HG02885 (cell line): ENCODE measurements at regions not wholly inside any gene's neighbourhood (a gene's known extent, or its start where the extent isn't known, plus 50 kb on each side); places are given as distances from the start of the nearest gene placed in this dataset.

Source experiments
- ATAC-seq: cut with Tn5 transposase; IDR thresholded peaks from one replicate; pipeline ENCODE4 v1.9.1; 2021; ENCODE audit warnings: mild to moderate bottlenecking; ENCODE audit not compliant: unreplicated experiment, poor library complexity

GRCh38 chr1:83773059-83773458, 225.9 kb downstream of the TTLL7 start:
- ATAC-seq: no peak

- no peak for ATAC-seq
Measured at GRCh38 chr1:83770319-83770661, 228.6 kb downstream of the TTLL7 start.

- ATAC-seq: no peak
Measured at GRCh38 chr1:83769594-83770318, 229.2 kb downstream of the TTLL7 start.

GRCh38 chr1:83769072-83769471, 229.9 kb downstream of the TTLL7 start:
- ATAC-seq: no peak

GRCh38 chr1:83766241-83766691, 232.7 kb downstream of the TTLL7 start:
- ATAC-seq: no peak

- no peak for ATAC-seq
Measured at GRCh38 chr1:83765125-83765524, 233.8 kb downstream of the TTLL7 start.

- ATAC-seq: no peak
Measured at GRCh38 chr1:83764209-83764608, 234.7 kb downstream of the TTLL7 start.

- no peak for ATAC-seq
Measured at GRCh38 chr1:83763361-83764095, 235.4 kb downstream of the TTLL7 start.

GRCh38 chr1:83762416-83762815, 236.5 kb downstream of the TTLL7 start:
- ATAC-seq: no peak

- no peak for ATAC-seq
Measured at GRCh38 chr1:83762039-83762365, 236.9 kb downstream of the TTLL7 start.

- ATAC-seq: peak; percentile 100
Measured at GRCh38 chr1:83761167-83762038, 237.5 kb downstream of the TTLL7 start.

- ATAC-seq: no peak
Measured at GRCh38 chr1:83760226-83761021, 238.5 kb downstream of the TTLL7 start.

GRCh38 chr1:83756984-83757717, 241.8 kb downstream of the TTLL7 start:
- ATAC-seq: no peak

GRCh38 chr1:83751602-83752001, 247.3 kb downstream of the TTLL7 start:
- no peak for ATAC-seq

- ATAC-seq: no peak
Measured at GRCh38 chr1:83750201-83750600, 248.7 kb downstream of the TTLL7 start.

- no peak for ATAC-seq
Measured at GRCh38 chr1:83747853-83748482, 251.0 kb downstream of the TTLL7 start.

GRCh38 chr1:83746234-83746633, 252.7 kb downstream of the TTLL7 start:
- peak; percentile 95 for ATAC-seq

- ATAC-seq: no peak
Measured at GRCh38 chr1:83742446-83742845, 256.5 kb downstream of the TTLL7 start.

GRCh38 chr1:83741770-83742169, 257.2 kb downstream of the TTLL7 start:
- no peak for ATAC-seq
